Mesodermal cell (in vitro differentiated cells): ENCODE measurements at regions not wholly inside any gene's neighbourhood (a gene's known extent, or its start where the extent isn't known, plus 50 kb on each side); places are given as distances from the start of the nearest gene placed in this dataset.
"Not testable (repeated sequence)": the region's sequence is repeated elsewhere in the genome, so short reads cannot be mapped to it uniquely, and the experiment has no call there.

ENCODE experiments used
- H3K27ac ChIP-seq: 2 replicates; pipeline ENCODE4 v1.7.0; 2013; ENCODE audit warnings: mild to moderate bottlenecking, low read depth, low read length, moderate library complexity; ENCODE audit not compliant: severe bottlenecking
- H3K36me3 ChIP-seq: 2 replicates; pipeline ENCODE4 v1.7.1; 2013; ENCODE audit warnings: mild to moderate bottlenecking, low read length, moderate library complexity; ENCODE audit not compliant: control insufficient read depth, insufficient read depth
- H3K4me1 ChIP-seq: one replicate; pipeline ENCODE4 v1.7.1; 2013; ENCODE audit warnings: mild to moderate bottlenecking, low read length; ENCODE audit not compliant: insufficient read depth, control insufficient read depth, poor library complexity, severe bottlenecking
- H3K4me3 ChIP-seq: 2 replicates; pipeline ENCODE4 v1.7.0; 2013; ENCODE audit warnings: low read length, control low read depth, mild to moderate bottlenecking; ENCODE audit not compliant: insufficient read depth, poor library complexity, severe bottlenecking; ENCODE audit errors: extremely low read depth
- H3K9me3 ChIP-seq: 2 replicates; pipeline ENCODE4 v1.7.1; 2013; ENCODE audit warnings: mild to moderate bottlenecking, low read length, moderate library complexity; ENCODE audit not compliant: control insufficient read depth
- WGBS, 2 experiments: methylation state at CpG; one replicate each; pipeline ENCODE4 v1.1.5; 2013; ENCODE audit warnings: missing lambda C conversion rate in 2 of 2; ENCODE audit not compliant: insufficient coverage in 2 of 2; 5-methylcytosine and 5-hydroxymethylcytosine counted together

GRCh38 chr7:35853194-35853593, 52.3 kb downstream of the SEPTIN7 start:
- WGBS, 2 experiments = 95 to 98% methylated on average over 7 of the region's 7 CpGs
- not testable (repeated sequence) for H3K4me1 ChIP-seq, H3K9me3 ChIP-seq, H3K27ac ChIP-seq, H3K4me3 ChIP-seq
- peaks cover 33% of the 10 kb centered on the region for H3K36me3 ChIP-seq

- Histone ChIP-seq H3K27ac (no peak overlapping the region), H3K9me3 (no peaks in the 10 kb centered on the region), H3K4me3 (no peak overlapping the region), H3K36me3 (peaks cover 33% of the 10 kb centered on the region), H3K4me1 (no peaks in the 10 kb centered on the region)
- 100% methylated on average over 1 of the region's 1 CpG; no CpG with 5 or more reads in 1 of the 2 experiments for WGBS, 2 experiments
These were observed 53.5 kb downstream of the SEPTIN7 start for GRCh38 chr7:35854311-35854710.

- no peak overlapping the region for H3K4me3 ChIP-seq
- H3K36me3 ChIP-seq = peaks cover 33% of the 10 kb centered on the region
- H3K27ac ChIP-seq = no peak overlapping the region
- WGBS, 2 experiments = 100% methylated on average over 1 of the region's 4 CpGs; no CpG with 5 or more reads in 1 of the 2 experiments
- no peaks in the 10 kb centered on the region for H3K9me3 ChIP-seq
- no peaks in the 10 kb centered on the region for H3K4me1 ChIP-seq
These were observed 55.3 kb downstream of the SEPTIN7 start for GRCh38 chr7:35856175-35856574.

- WGBS, 2 experiments = no CpG with 5 or more reads among the region's 1 CpG
- Histone ChIP-seq H3K36me3 (peaks cover 33% of the 10 kb centered on the region), H3K27ac (no peak overlapping the region), H3K9me3 (no peaks in the 10 kb centered on the region), H3K4me1 (no peaks in the 10 kb centered on the region), H3K4me3 (no peak overlapping the region)
These were observed 59.8 kb downstream of the SEPTIN7 start for GRCh38 chr7:35860664-35861063.

- no peak overlapping the region for H3K4me3 ChIP-seq
These were observed 64.4 kb downstream of the SEPTIN7 start for GRCh38 chr7:35865287-35865686.

GRCh38 chr7:35866186-35866585, 65.3 kb downstream of the SEPTIN7 start:
- Histone ChIP-seq H3K4me1 (no peaks in the 10 kb centered on the region), H3K4me3 (no peak overlapping the region), H3K9me3 (no peaks in the 10 kb centered on the region), H3K27ac (no peak overlapping the region), H3K36me3 (peaks cover 46% of the 10 kb centered on the region)
- WGBS, 2 experiments = no CpG with 5 or more reads among the region's 1 CpG

More at GRCh38 chr7:35865287-35865686, 64.4 kb downstream of the SEPTIN7 start:
- H3K4me1 ChIP-seq = no peaks in the 10 kb centered on the region
- H3K9me3 ChIP-seq = no peaks in the 10 kb centered on the region
- H3K27ac ChIP-seq = no peak overlapping the region
- WGBS, 2 experiments = no CpG with 5 or more reads among the region's 3 CpGs
- H3K36me3 ChIP-seq = peaks cover 45% of the 10 kb centered on the region

GRCh38 chr7:35869117-35869516, 68.3 kb downstream of the SEPTIN7 start:
- H3K27ac ChIP-seq, H3K9me3 ChIP-seq, H3K4me3 ChIP-seq, H3K4me1 ChIP-seq: not testable (repeated sequence)
- peaks cover 52% of the 10 kb centered on the region for H3K36me3 ChIP-seq
- 100% methylated on average over 1 of the region's 1 CpG; no CpG with 5 or more reads in 1 of the 2 experiments for WGBS, 2 experiments

- H3K36me3 ChIP-seq = peaks cover 47% of the 10 kb centered on the region
- 97 to 100% methylated on average over 3 of the region's 5 CpGs for WGBS, 2 experiments
- H3K27ac ChIP-seq = no peak overlapping the region
- no peaks in the 10 kb centered on the region for H3K4me1 ChIP-seq
- no peak overlapping the region for H3K4me3 ChIP-seq
- no peaks in the 10 kb centered on the region for H3K9me3 ChIP-seq
These were observed 69.0 kb downstream of the SEPTIN7 start for GRCh38 chr7:35869810-35870209.

GRCh38 chr7:35871856-35872255, 71.0 kb downstream of the SEPTIN7 start:
- Histone ChIP-seq H3K27ac (no peak overlapping the region), H3K4me3 (no peak overlapping the region), H3K9me3 (no peaks in the 10 kb centered on the region), H3K4me1 (no peaks in the 10 kb centered on the region), H3K36me3 (peaks cover 33% of the 10 kb centered on the region)

GRCh38 chr7:35874886-35875285, 74.0 kb downstream of the SEPTIN7 start:
- H3K27ac ChIP-seq = no peak overlapping the region
- H3K36me3 ChIP-seq = peaks cover 42% of the 10 kb centered on the region
- no peak overlapping the region for H3K4me3 ChIP-seq
- WGBS, 2 experiments = no CpG with 5 or more reads among the region's 1 CpG
- no peaks in the 10 kb centered on the region for H3K4me1 ChIP-seq
- H3K9me3 ChIP-seq = no peaks in the 10 kb centered on the region

- WGBS, 2 experiments = 80% methylated on average over 2 of the region's 2 CpGs; no CpG with 5 or more reads in 1 of the 2 experiments
- H3K36me3 ChIP-seq = peaks cover 45% of the 10 kb centered on the region
- no peaks in the 10 kb centered on the region for H3K9me3 ChIP-seq
- no peak overlapping the region for H3K4me3 ChIP-seq
- H3K27ac ChIP-seq = no peak overlapping the region
- H3K4me1 ChIP-seq = no peaks in the 10 kb centered on the region
These were observed 74.4 kb downstream of the SEPTIN7 start for GRCh38 chr7:35875292-35875691.
